ENCODE measurements at regions not wholly inside any gene's neighbourhood (a gene's known extent, or its start where the extent isn't known, plus 50 kb on each side); places are given as distances from the start of the nearest gene placed in this dataset.

DNA sequence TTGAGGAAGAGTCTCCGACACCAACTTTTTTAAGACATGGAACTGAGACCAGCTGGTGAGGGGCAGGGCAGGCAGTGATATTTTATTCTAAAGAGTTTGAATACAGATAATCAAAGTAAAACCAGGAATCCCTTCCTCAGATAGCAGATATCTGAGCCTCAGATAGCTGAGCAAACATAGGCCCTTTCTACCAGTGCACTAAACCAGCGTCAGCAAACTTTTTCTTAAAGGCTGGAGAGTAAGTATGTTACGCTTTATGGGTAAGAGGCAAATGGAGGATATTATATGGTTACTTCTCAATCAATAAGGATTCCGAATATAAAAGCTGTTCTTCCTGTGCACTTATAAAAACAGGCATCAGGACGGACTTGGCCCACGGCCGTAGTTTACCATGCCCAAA, 73.9 kb downstream of the WNT5A start:
- Histone ChIP-seq H3K4me1 (ENCODE audit: insufficient read depth, low read length) (no peaks in the 10 kb centered on the region), H3K27me3 (ENCODE audit: insufficient read depth, low read length, poor library complexity, severe bottlenecking) (no peaks in the 10 kb centered on the region), H3K27ac (ENCODE audit: low read depth, low read length) (no peak overlapping the region), H3K4me3 (ENCODE audit: low read length) (no peak overlapping the region), H3K9me3 (ENCODE audit: low read length) (no peaks in the 10 kb centered on the region), H3K36me3 (ENCODE audit: insufficient read depth, low read length) (no peaks in the 10 kb centered on the region)
- ChIA-PET POLR2A (no interaction called here), CTCF (no interaction called here)
- Mint-ChIP-seq H3K9me3 (peaks cover 0 to 14% (median 8%) of the 10 kb centered on the region in 5 donors), H3K27me3 (no peaks in the 10 kb centered on the region), H3K27ac (no peak overlapping the region), H3K4me1 (no peaks in the 10 kb centered on the region), H3K36me3 (no peaks in the 10 kb centered on the region), H3K4me3 (no peak overlapping the region)
- DNase-seq: no peak

DNA sequence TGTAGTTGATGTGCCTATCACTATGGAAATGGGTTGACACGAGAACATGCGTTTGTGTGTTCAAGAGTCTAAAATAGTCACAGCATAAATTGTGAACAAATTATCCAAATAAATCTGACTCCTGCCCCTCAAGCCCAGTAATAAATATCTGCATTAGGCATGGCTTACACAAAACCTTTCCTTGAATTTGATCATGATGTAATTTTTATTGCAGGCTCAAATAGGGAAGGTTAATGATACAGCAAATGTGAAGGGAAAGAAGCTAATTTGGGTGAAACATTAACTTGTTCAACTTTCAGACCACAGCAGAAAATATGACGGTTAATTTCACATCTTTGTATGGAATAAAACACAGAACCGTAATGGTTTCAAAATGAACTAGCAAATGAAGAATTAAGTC, 74.6 kb downstream of the WNT5A start:
- Histone ChIP-seq H3K4me3 (ENCODE audit: low read length) (no peak overlapping the region), H3K27me3 (ENCODE audit: insufficient read depth, low read length, poor library complexity, severe bottlenecking) (no peaks in the 10 kb centered on the region), H3K9me3 (ENCODE audit: low read length) (no peaks in the 10 kb centered on the region), H3K36me3 (ENCODE audit: insufficient read depth, low read length) (no peaks in the 10 kb centered on the region), H3K4me1 (ENCODE audit: insufficient read depth, low read length) (no peaks in the 10 kb centered on the region), H3K27ac (ENCODE audit: low read depth, low read length) (no peak overlapping the region)
- POLR2A ChIA-PET: no interaction called here
- Mint-ChIP-seq H3K4me3 (no peak overlapping the region), H3K27ac (no peak overlapping the region), H3K9me3 (peaks cover 0 to 15% (median 4%) of the 10 kb centered on the region in 5 donors), H3K27me3 (no peaks in the 10 kb centered on the region), H3K36me3 (no peaks in the 10 kb centered on the region), H3K4me1 (no peaks in the 10 kb centered on the region)
- DNase-seq: no peak
- CTCF ChIA-PET: no interaction called here

DNA sequence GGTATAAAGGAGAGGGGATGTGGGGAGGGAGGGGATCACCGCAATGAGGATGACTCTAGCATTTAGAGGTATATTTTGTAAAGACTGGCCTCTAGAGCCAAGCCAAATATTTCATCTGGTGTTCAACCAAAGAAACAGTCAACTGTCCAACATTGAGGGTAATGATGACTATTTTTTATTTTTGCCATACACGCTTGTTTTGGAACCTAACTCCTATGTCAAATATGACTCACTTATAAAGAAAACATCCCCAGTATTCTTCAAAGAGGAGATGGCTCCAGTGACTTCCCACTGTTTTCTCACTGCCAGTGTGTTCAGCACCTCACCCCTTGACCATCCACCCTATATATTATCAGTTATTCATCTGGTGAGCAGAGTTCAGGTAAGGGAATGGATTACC, 77.3 kb downstream of the WNT5A start:
- H3K27ac Mint-ChIP-seq: no peak overlapping the region
- no peak overlapping the region for H3K27ac ChIP-seq (ENCODE audit: low read depth, low read length)
- no peaks in the 10 kb centered on the region for H3K4me1 ChIP-seq (ENCODE audit: insufficient read depth, low read length)
- H3K36me3 Mint-ChIP-seq: no peaks in the 10 kb centered on the region
- ChIA-PET POLR2A (no interaction called here), CTCF (no interaction called here)
- no peaks in the 10 kb centered on the region for H3K27me3 ChIP-seq (ENCODE audit: insufficient read depth, low read length, poor library complexity, severe bottlenecking)
- DNase-seq: no peak
- H3K9me3 Mint-ChIP-seq: peaks cover 2 to 16% (median 6%) of the 10 kb centered on the region in 5 donors
- no peaks in the 10 kb centered on the region for H3K27me3 Mint-ChIP-seq
- H3K4me1 Mint-ChIP-seq: no peaks in the 10 kb centered on the region
- H3K4me3 ChIP-seq (ENCODE audit: low read length): no peak overlapping the region
- no peaks in the 10 kb centered on the region for H3K36me3 ChIP-seq (ENCODE audit: insufficient read depth, low read length)
- H3K9me3 ChIP-seq (ENCODE audit: low read length): no peaks in the 10 kb centered on the region
- no peak overlapping the region for H3K4me3 Mint-ChIP-seq

DNA sequence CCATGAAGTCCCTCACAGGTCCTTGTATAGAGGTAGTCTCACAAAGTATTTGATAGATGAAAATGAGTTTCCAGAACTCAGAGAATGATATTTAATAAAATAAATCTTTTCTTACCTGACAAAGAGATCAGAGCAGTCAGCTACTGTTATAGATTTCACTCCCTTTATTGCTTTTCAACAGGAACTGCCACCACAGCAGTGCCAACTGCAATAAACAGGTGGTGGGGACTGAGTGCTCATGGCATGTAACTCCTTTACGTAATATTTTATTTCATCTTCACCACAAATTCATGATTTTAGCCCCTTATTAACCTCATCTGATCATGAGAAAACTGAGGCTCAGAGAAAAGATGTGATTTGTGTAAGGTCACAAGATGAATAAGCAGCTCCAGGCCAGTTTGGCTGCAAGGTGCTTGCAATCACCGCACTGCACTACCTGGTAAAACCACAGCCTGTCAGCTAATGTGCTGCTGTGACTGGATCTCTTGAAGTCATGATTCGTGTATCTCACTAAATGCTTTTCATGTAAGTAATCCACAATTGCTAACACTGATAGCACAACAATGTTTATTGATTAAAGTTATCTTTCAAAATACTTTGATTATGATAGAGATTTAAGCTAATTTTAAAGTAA, 78.8 kb downstream of the WNT5A start:
- DNase-seq: no peak
- peaks cover 4 to 12% (median 5%) of the 10 kb centered on the region in 5 donors for H3K9me3 Mint-ChIP-seq
- Histone ChIP-seq H3K27me3 (ENCODE audit: insufficient read depth, low read length, poor library complexity, severe bottlenecking) (no peaks in the 10 kb centered on the region), H3K4me3 (ENCODE audit: low read length) (no peak overlapping the region), H3K4me1 (ENCODE audit: insufficient read depth, low read length) (no peaks in the 10 kb centered on the region), H3K36me3 (ENCODE audit: insufficient read depth, low read length) (no peaks in the 10 kb centered on the region), H3K27ac (ENCODE audit: low read depth, low read length) (no peak overlapping the region), H3K9me3 (ENCODE audit: low read length) (no peaks in the 10 kb centered on the region)
- H3K36me3 Mint-ChIP-seq: no peaks in the 10 kb centered on the region
- H3K4me1 Mint-ChIP-seq: no peaks in the 10 kb centered on the region
- no peak overlapping the region for H3K27ac Mint-ChIP-seq
- H3K4me3 Mint-ChIP-seq: no peak overlapping the region
- CTCF ChIA-PET: no interaction called here
- POLR2A ChIA-PET: no interaction called here
- no peaks in the 10 kb centered on the region for H3K27me3 Mint-ChIP-seq

DNA sequence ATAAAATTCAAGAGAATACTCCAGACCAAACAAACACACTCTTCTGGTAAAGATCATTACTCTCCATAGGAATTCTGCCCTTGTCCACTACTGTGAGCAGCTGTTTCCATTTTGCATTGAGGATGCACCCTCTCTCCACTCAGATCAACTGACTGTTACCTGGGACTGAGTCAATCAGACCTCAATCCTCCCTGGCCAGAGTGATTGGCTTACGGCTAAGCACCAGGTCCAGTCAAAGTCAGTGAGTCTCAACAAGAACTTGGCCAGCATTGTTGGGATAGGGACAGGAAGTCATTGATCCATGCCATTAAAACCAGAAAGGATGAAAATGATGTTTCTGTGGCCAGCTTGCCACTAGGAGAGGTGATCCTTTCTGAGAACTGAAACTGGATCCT, 79.7 kb downstream of the WNT5A start:
- Histone ChIP-seq H3K4me3 (ENCODE audit: low read length) (no peak overlapping the region), H3K36me3 (ENCODE audit: insufficient read depth, low read length) (no peaks in the 10 kb centered on the region), H3K27ac (ENCODE audit: low read depth, low read length) (no peak overlapping the region), H3K9me3 (ENCODE audit: low read length) (no peaks in the 10 kb centered on the region), H3K4me1 (ENCODE audit: insufficient read depth, low read length) (no peaks in the 10 kb centered on the region), H3K27me3 (ENCODE audit: insufficient read depth, low read length, poor library complexity, severe bottlenecking) (no peaks in the 10 kb centered on the region)
- CTCF ChIA-PET: no interaction called here
- H3K27me3 Mint-ChIP-seq: no peaks in the 10 kb centered on the region
- peaks cover 4 to 12% (median 5%) of the 10 kb centered on the region in 5 donors for H3K9me3 Mint-ChIP-seq
- H3K4me3 Mint-ChIP-seq: no peak overlapping the region
- H3K4me1 Mint-ChIP-seq: no peaks in the 10 kb centered on the region
- H3K36me3 Mint-ChIP-seq: no peaks in the 10 kb centered on the region
- H3K27ac Mint-ChIP-seq: no peak overlapping the region
- no peak for DNase-seq
- POLR2A ChIA-PET: no interaction called here

DNA sequence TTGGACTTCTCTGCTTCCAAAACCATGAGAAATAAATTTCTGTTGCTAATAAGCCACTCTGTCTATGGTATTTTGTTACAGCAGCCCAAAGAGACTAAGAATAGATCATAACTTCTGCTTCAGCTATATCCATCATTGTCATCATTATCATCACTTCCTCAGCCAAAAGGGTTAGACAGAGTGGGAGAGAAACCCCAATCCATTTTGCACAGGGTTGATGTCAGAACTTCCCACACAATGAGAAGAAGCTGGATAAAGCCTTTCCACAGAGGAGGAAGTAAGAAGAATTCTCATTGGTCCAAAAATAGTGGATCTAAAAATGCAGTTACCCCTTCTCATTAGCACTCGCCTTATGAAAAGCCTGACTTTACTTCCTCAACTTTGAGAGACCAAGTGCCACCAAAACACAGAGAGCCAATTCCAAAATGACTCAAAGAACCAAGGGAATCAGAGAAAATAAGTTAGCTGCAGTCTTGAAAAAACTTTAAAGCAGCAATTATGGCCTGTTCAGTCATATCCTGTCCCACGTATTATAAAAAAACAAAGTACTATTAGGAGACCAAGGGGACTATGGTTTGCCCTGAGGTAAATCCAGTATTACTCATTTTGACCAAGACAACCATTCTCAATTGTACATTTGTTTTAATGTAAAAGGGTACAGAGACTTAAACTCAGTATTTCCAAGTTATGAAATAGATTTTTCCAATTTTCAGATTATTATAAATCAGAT, 80.2 kb downstream of the WNT5A start:
- H3K27me3 ChIP-seq (ENCODE audit: insufficient read depth, low read length, poor library complexity, severe bottlenecking): no peaks in the 10 kb centered on the region
- ChIA-PET POLR2A (no interaction called here), CTCF (no interaction called here)
- H3K36me3 ChIP-seq (ENCODE audit: insufficient read depth, low read length): no peaks in the 10 kb centered on the region
- no peaks in the 10 kb centered on the region for H3K27me3 Mint-ChIP-seq
- H3K36me3 Mint-ChIP-seq: no peaks in the 10 kb centered on the region
- no peak for DNase-seq
- H3K27ac Mint-ChIP-seq: no peak overlapping the region
- H3K4me3 Mint-ChIP-seq: no peak overlapping the region
- H3K4me3 ChIP-seq (ENCODE audit: low read length): no peak overlapping the region
- no peaks in the 10 kb centered on the region for H3K4me1 ChIP-seq (ENCODE audit: insufficient read depth, low read length)
- H3K4me1 Mint-ChIP-seq: no peaks in the 10 kb centered on the region
- peaks cover 4 to 12% (median 6%) of the 10 kb centered on the region in 5 donors for H3K9me3 Mint-ChIP-seq
- no peaks in the 10 kb centered on the region for H3K9me3 ChIP-seq (ENCODE audit: low read length)
- no peak overlapping the region for H3K27ac ChIP-seq (ENCODE audit: low read depth, low read length)

DNA sequence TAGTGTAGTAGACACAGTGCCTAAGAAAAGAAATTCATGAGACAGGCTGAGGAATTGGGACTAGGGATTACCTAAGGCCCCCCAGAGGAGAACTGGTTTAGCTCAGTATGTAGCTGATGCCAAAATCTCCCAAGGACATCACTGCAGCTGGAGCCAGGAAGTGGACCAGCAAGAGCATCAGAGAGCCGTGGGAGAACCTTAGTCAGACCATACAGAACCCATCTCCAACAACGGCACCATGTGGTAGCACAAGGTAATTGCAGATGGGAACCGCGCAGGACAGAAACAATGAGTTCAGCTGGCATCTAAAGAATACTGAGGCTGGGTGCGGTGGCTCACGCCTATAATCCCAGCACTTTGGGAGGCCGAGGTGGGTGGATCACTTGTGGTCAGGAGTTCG, 81.7 kb downstream of the WNT5A start:
- DNase-seq: no peak
- POLR2A ChIA-PET: no interaction called here
- no peak overlapping the region for H3K4me3 ChIP-seq (ENCODE audit: low read length)
- H3K4me1 ChIP-seq (ENCODE audit: insufficient read depth, low read length): no peaks in the 10 kb centered on the region
- peak overlapping the region in 1 of 8 donors; percentile 61 for H3K27ac Mint-ChIP-seq
- no peaks in the 10 kb centered on the region for H3K4me1 Mint-ChIP-seq
- no peaks in the 10 kb centered on the region for H3K36me3 ChIP-seq (ENCODE audit: insufficient read depth, low read length)
- CTCF ChIA-PET: no interaction called here
- no peak overlapping the region for H3K27ac ChIP-seq (ENCODE audit: low read depth, low read length)
- no peaks in the 10 kb centered on the region for H3K27me3 Mint-ChIP-seq
- peaks cover 4 to 11% (median 6%) of the 10 kb centered on the region in 5 donors for H3K9me3 Mint-ChIP-seq
- no peaks in the 10 kb centered on the region for H3K27me3 ChIP-seq (ENCODE audit: insufficient read depth, low read length, poor library complexity, severe bottlenecking)
- H3K9me3 ChIP-seq (ENCODE audit: low read length): no peaks in the 10 kb centered on the region
- no peak overlapping the region for H3K4me3 Mint-ChIP-seq
- no peaks in the 10 kb centered on the region for H3K36me3 Mint-ChIP-seq

DNA sequence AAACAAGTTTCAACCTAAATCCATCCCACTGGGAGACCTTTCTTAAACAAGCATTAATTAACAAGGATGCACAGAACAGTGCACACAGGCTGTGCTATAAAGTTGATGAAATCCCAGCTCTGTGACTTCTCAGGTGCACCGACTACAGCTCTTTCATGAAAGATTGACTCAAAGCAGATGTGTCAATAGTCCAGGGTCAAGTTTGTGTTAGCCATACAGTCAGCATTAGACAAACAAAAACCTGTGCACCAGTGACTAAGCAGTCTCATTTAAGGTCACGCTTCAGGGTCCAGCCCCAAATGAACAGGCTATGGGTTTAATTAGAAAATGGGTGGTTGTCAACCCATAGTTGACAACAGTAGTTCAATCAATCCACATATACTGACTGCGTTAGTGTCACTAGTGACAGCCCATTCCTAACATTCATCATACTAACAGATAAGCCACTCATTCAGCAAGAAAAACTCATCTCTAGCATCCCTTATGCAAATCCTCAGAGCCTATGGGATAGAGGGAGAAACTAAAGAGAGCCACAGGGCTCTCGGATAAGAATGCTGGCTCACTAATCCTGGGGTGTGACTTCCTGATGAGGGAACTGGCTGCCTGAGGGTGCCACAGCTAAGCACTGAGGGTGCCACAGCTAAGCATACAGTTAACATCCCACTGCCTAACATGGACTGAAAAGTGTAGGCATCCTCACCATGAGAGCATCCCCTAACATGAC, 84.1 kb downstream of the WNT5A start:
- H3K4me3 Mint-ChIP-seq: no peak overlapping the region
- CTCF ChIA-PET: no interaction called here
- H3K4me1 ChIP-seq (ENCODE audit: insufficient read depth, low read length): no peaks in the 10 kb centered on the region
- H3K9me3 ChIP-seq (ENCODE audit: low read length): no peaks in the 10 kb centered on the region
- POLR2A ChIA-PET: no interaction called here
- peaks cover 4 to 13% (median 6%) of the 10 kb centered on the region in 5 donors for H3K9me3 Mint-ChIP-seq
- no peaks in the 10 kb centered on the region for H3K27me3 ChIP-seq (ENCODE audit: insufficient read depth, low read length, poor library complexity, severe bottlenecking)
- H3K27me3 Mint-ChIP-seq: no peaks in the 10 kb centered on the region
- no peak overlapping the region for H3K27ac ChIP-seq (ENCODE audit: low read depth, low read length)
- no peak for DNase-seq
- no peaks in the 10 kb centered on the region for H3K36me3 Mint-ChIP-seq
- H3K4me1 Mint-ChIP-seq: no peaks in the 10 kb centered on the region
- H3K4me3 ChIP-seq (ENCODE audit: low read length): no peak overlapping the region
- H3K27ac Mint-ChIP-seq: no peak overlapping the region
- H3K36me3 ChIP-seq (ENCODE audit: insufficient read depth, low read length): no peaks in the 10 kb centered on the region

Measured in CD8-positive, alpha-beta memory T cell (primary cell).